Activated naive CD8-positive, alpha-beta T cell treated with anti-CD3 and anti-CD28 coated beads, Interleukin-2, amount 50 U/mL, for 24 hours (primary cell): ENCODE measurements at regions not wholly inside any gene's neighbourhood (a gene's known extent, or its start where the extent isn't known, plus 50 kb on each side); places are given as distances from the start of the nearest gene placed in this dataset.
A peak's percentile ranks its signal among the peaks of the same experiment; 100 is the strongest.

Experiments used
- ATAC-seq: fragments of 150-1000 bp; cut with Tn5 transposase; one replicate; pipeline ENCODE4 v1.10.0; 2021
- DNase-seq: peaks from one replicate; pipeline ENCODE4 v3.0.0; 2021
- H3K27ac Mint-ChIP-seq: one replicate; pipeline ENCODE4 v1.8.0; 2021; ENCODE audit warnings: mild to moderate bottlenecking, mixed read lengths
- H3K27me3 Mint-ChIP-seq: one replicate; pipeline ENCODE4 v1.8.0; 2021; ENCODE audit warnings: mixed read lengths
- H3K36me3 Mint-ChIP-seq: one replicate; pipeline ENCODE4 v1.8.0; 2021; ENCODE audit warnings: low read depth, mixed read lengths
- H3K4me1 Mint-ChIP-seq: one replicate; pipeline ENCODE4 v1.8.0; 2021; ENCODE audit warnings: mixed read lengths
- H3K4me3 Mint-ChIP-seq: one replicate; pipeline ENCODE4 v1.8.0; 2021; ENCODE audit warnings: mild to moderate bottlenecking, moderate library complexity, mixed read lengths
- H3K9me3 Mint-ChIP-seq: one replicate; pipeline ENCODE4 v1.8.0; 2021; ENCODE audit warnings: mixed read lengths

DNA sequence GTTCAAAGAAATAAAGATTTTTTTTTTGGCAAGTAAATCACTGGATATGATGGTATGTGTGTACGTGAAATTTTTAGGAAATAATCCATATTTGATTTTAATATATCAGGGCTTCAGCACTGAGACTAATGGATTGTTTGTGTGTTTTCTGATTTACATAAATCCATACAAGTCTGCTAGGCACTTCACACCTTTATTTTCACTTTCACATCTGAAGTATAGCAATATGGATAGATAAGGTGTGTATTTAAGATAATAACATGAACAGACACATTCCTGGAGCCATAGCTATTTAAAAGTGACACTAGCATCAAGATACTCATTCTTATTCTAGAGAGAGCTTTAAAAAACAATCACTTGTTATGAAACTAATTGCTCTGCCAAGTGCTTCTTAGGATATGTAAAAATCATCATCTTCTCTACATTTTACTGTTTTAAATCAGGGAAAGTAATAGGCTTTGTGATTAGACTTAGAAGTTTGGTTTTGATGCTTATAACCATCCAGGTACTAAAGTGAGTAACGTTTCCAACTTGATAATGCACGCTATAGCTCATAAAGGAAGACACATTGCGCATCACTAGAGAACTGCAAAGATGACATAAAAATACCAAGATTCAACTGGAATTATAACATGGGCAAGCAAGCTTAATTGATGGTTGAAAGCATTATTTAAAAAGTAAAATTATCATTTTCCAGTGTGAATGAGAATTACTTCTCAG lies 208.9 kb downstream of the ZEB2 start:
- Mint-ChIP-seq H3K27me3 (no peaks in the 10 kb centered on the region), H3K4me3 (no peak overlapping the region), H3K27ac (no peak overlapping the region), H3K4me1 (peaks cover 34% of the 10 kb centered on the region), H3K9me3 (peaks cover 41% of the 10 kb centered on the region), H3K36me3 (peaks cover 66% of the 10 kb centered on the region)
- no peak for DNase-seq
- ATAC-seq: no peak

GRCh38 chr2:144310484-144310883 lies 209.4 kb downstream of the ZEB2 start:
- DNase-seq: no peak
- Mint-ChIP-seq H3K27me3 (no peaks in the 10 kb centered on the region), H3K4me1 (peaks cover 37% of the 10 kb centered on the region), H3K9me3 (peaks cover 38% of the 10 kb centered on the region), H3K27ac (peak overlapping the region; percentile 10), H3K36me3 (peaks cover 65% of the 10 kb centered on the region), H3K4me3 (no peak overlapping the region)
- peak; percentile 24 for ATAC-seq

GRCh38 chr2:144307711-144308110 lies 212.2 kb downstream of the ZEB2 start:
- H3K36me3 Mint-ChIP-seq: peaks cover 51% of the 10 kb centered on the region
- no peak overlapping the region for H3K4me3 Mint-ChIP-seq
- peaks cover 43% of the 10 kb centered on the region for H3K4me1 Mint-ChIP-seq
- peaks cover 25% of the 10 kb centered on the region for H3K9me3 Mint-ChIP-seq
- DNase-seq: no peak
- no peak for ATAC-seq
- H3K27ac Mint-ChIP-seq: no peak overlapping the region
- H3K27me3 Mint-ChIP-seq: no peaks in the 10 kb centered on the region

GRCh38 chr2:144304202-144304601 lies 215.7 kb downstream of the ZEB2 start:
- Mint-ChIP-seq H3K4me3 (no peak overlapping the region), H3K27me3 (no peaks in the 10 kb centered on the region), H3K27ac (no peak overlapping the region), H3K36me3 (peaks cover 27% of the 10 kb centered on the region), H3K4me1 (peaks cover 23% of the 10 kb centered on the region), H3K9me3 (peaks cover 4% of the 10 kb centered on the region)
- DNase-seq: no peak
- ATAC-seq: no peak

GRCh38 chr2:144300632-144301031 lies 219.3 kb downstream of the ZEB2 start:
- no peak overlapping the region for H3K27ac Mint-ChIP-seq
- H3K9me3 Mint-ChIP-seq: no peaks in the 10 kb centered on the region

DNA sequence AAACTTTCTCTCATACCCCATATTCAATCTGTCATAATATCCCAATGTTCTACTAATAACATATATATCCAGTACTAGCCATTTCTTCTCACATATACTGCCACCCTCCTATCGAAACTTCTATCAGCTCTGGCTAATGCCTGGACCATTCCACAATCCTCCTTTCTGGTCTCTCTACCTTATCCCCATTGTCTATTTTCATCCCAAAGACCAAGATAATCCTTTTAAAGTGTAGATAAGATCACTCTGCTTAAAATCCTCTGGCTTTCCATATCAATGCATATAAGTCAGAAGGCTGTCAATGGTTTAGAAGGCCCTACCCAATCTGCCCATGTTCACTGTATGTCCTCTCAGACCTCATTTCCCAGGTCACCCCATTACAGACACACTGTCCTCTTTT lies 229.6 kb downstream of the ZEB2 start:
- Mint-ChIP-seq H3K27me3 (no peaks in the 10 kb centered on the region), H3K36me3 (peaks cover 17% of the 10 kb centered on the region), H3K27ac (no peak overlapping the region), H3K4me1 (peaks cover 6% of the 10 kb centered on the region), H3K4me3 (no peak overlapping the region), H3K9me3 (no peaks in the 10 kb centered on the region)
- ATAC-seq: no peak
- DNase-seq: no peak

More at GRCh38 chr2:144300632-144301031, 219.3 kb downstream of the ZEB2 start:
- no peak overlapping the region for H3K4me3 Mint-ChIP-seq
- H3K4me1 Mint-ChIP-seq: peaks cover 7% of the 10 kb centered on the region
- H3K36me3 Mint-ChIP-seq: peaks cover 9% of the 10 kb centered on the region
- DNase-seq: no peak
- H3K27me3 Mint-ChIP-seq: no peaks in the 10 kb centered on the region
- no peak for ATAC-seq

DNA sequence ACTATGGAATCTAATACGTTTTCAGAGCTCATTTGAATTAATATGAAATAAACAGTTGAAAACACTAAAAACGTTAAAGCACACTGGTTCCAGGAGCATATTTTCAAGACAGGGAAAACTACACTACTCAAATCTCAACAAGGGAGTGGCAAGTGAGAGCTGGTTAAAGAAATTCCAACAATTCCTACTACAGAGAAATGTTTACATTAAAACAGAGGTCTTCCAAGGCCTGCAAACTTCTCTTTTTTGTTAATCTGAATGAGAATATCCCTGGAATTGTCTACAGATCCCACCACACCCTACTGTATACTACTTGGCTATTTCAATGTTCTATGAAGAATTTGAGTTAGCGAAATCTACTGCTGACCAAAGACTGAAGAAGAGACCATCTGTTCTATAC lies 231.5 kb downstream of the ZEB2 start:
- no peak overlapping the region for H3K4me3 Mint-ChIP-seq
- peaks cover 12% of the 10 kb centered on the region for H3K36me3 Mint-ChIP-seq
- DNase-seq (no peak), ATAC-seq (no peak)
- H3K9me3 Mint-ChIP-seq: no peaks in the 10 kb centered on the region
- no peak overlapping the region for H3K27ac Mint-ChIP-seq
- peaks cover 6% of the 10 kb centered on the region for H3K4me1 Mint-ChIP-seq
- no peaks in the 10 kb centered on the region for H3K27me3 Mint-ChIP-seq

DNA sequence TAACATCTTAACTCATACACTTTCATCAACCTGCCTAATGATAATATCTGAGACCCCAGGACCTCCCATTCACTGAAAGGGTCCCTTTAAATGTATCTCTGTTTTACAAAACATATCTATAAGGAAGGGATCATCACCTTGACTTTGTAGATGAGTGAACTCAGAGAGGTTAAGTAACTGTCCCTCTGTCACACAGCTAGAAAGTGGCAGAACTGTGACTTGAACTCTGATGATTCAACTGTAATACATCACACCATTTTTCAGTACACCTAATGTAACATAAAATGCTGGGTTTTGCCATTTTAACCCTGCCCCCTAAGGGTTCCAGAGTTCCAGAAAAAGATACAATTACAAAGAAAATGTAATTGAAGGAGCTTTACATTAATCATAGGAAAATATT lies 234.6 kb downstream of the ZEB2 start:
- H3K36me3 Mint-ChIP-seq: peaks cover 7% of the 10 kb centered on the region
- ATAC-seq (no peak), DNase-seq (no peak)
- peaks cover 21% of the 10 kb centered on the region for H3K4me1 Mint-ChIP-seq
- no peaks in the 10 kb centered on the region for H3K27me3 Mint-ChIP-seq
- no peak overlapping the region for H3K4me3 Mint-ChIP-seq
- no peak overlapping the region for H3K27ac Mint-ChIP-seq
- H3K9me3 Mint-ChIP-seq: no peaks in the 10 kb centered on the region

DNA sequence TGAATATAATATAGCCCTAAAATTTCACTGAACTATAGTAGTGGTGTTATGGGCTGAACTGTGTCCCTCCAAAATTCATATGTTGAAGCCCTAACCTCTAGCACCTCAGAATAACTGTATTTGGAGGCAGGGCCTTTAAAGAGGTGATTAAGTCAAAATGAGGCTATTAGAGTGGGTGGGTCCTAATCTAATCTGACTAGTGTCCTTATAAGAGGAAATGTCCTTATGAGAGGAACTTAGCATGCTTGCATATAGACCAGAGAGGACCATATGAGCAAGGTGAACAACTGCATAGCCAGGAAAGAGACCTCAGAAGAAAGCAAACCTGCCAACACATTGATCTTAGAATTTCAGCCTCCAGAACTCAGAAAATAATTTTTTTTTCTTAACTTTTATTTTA lies 238.4 kb downstream of the ZEB2 start:
- peaks cover 49% of the 10 kb centered on the region for H3K4me1 Mint-ChIP-seq
- H3K9me3 Mint-ChIP-seq: no peaks in the 10 kb centered on the region
- ATAC-seq (no peak), DNase-seq (no peak)
- peaks cover 4% of the 10 kb centered on the region for H3K36me3 Mint-ChIP-seq
- no peak overlapping the region for H3K4me3 Mint-ChIP-seq
- no peak overlapping the region for H3K27ac Mint-ChIP-seq
- H3K27me3 Mint-ChIP-seq: no peaks in the 10 kb centered on the region

- peaks cover 4% of the 10 kb centered on the region for H3K36me3 Mint-ChIP-seq
- H3K9me3 Mint-ChIP-seq: no peaks in the 10 kb centered on the region
- ATAC-seq (no peak), DNase-seq (no peak)
- H3K27ac Mint-ChIP-seq: no peak overlapping the region
- no peaks in the 10 kb centered on the region for H3K27me3 Mint-ChIP-seq
- no peak overlapping the region for H3K4me3 Mint-ChIP-seq
- H3K4me1 Mint-ChIP-seq: peaks cover 43% of the 10 kb centered on the region
These were observed 239.9 kb downstream of the ZEB2 start for GRCh38 chr2:144280009-144280408.

DNA sequence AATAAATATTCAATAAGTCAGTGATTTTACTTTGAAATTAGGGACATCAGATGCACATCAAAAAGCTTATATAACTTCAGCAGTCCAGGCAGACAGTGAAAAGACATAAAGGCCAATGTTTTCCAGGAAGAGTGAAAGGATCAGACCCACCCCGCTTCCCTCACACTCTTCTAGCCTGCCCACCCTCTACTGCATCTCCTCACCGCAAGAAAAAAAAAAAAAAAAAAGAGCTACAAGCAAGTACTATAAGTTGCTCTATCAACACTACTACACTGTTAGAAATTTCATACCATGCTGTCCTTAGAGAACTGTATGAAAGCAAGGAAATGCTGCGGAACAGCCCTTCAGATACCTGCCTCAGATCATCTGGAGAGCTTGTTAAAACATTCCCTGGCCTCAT lies 240.8 kb downstream of the ZEB2 start:
- peaks cover 4% of the 10 kb centered on the region for H3K36me3 Mint-ChIP-seq
- no peak overlapping the region for H3K27ac Mint-ChIP-seq
- H3K27me3 Mint-ChIP-seq: no peaks in the 10 kb centered on the region
- no peak for ATAC-seq
- no peak overlapping the region for H3K4me3 Mint-ChIP-seq
- no peak for DNase-seq
- peaks cover 43% of the 10 kb centered on the region for H3K4me1 Mint-ChIP-seq
- no peaks in the 10 kb centered on the region for H3K9me3 Mint-ChIP-seq

DNA sequence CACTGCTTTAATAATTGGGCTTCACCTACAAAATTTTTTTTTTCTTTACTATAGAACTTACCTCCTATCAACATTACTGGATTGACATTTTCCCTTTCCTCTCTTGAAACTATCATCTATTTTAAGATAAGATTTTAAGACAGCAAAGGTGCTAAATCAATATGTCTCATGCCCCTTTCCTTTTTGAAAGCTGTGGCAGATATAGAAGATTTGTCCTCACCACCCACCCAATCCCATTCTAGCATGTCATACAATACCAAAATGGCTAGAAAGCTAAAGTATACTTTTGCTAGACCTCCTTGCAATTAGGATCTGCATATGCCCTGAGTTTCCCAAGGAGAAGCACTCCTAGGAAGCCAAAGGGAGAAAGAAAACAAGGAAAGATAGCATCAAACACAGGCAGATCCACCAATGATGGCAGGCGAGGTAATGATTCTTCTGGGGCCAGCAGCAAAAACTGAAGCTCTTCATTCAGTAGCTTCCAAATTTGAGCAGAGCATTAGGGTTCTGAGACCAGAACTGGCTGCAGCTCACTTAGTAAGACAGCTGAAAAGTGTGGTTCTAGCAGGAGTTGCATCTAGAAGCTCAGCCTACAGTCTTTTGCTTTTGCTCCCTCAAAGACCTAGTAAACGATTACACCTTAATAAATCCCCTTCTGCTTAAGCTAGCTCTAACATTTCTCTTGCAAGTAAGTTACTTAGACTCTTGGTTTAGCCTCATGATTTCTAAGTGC lies 242.1 kb downstream of the ZEB2 start:
- peaks cover 4% of the 10 kb centered on the region for H3K36me3 Mint-ChIP-seq
- H3K4me3 Mint-ChIP-seq: no peak overlapping the region
- no peak overlapping the region for H3K27ac Mint-ChIP-seq
- no peaks in the 10 kb centered on the region for H3K27me3 Mint-ChIP-seq
- DNase-seq: no peak
- H3K9me3 Mint-ChIP-seq: no peaks in the 10 kb centered on the region
- peaks cover 40% of the 10 kb centered on the region for H3K4me1 Mint-ChIP-seq
- no peak for ATAC-seq

DNA sequence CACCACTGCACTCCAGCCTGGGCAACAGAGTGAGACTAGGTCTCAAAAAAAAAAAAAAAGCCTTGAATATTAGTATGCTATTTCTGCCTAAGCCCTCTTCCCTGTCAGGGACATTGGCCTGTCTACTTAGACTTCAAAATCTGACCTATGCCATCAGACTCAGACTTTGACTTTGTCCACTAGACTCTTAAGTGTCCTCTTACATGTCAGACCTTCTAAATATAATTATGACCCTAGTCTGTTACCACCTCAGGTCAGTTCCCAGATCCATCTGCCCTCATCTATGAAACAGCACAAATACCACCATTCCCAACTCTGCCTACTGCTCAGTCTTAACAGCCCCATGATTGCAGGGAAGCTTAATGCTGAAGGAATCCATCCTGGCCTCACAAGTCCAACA lies 244.6 kb downstream of the ZEB2 start:
- no peaks in the 10 kb centered on the region for H3K27me3 Mint-ChIP-seq
- H3K4me1 Mint-ChIP-seq: peaks cover 35% of the 10 kb centered on the region
- H3K4me3 Mint-ChIP-seq: no peak overlapping the region
- ATAC-seq (no peak), DNase-seq (no peak)
- H3K27ac Mint-ChIP-seq: no peak overlapping the region
- H3K36me3 Mint-ChIP-seq: peaks cover 3% of the 10 kb centered on the region
- no peaks in the 10 kb centered on the region for H3K9me3 Mint-ChIP-seq

DNA sequence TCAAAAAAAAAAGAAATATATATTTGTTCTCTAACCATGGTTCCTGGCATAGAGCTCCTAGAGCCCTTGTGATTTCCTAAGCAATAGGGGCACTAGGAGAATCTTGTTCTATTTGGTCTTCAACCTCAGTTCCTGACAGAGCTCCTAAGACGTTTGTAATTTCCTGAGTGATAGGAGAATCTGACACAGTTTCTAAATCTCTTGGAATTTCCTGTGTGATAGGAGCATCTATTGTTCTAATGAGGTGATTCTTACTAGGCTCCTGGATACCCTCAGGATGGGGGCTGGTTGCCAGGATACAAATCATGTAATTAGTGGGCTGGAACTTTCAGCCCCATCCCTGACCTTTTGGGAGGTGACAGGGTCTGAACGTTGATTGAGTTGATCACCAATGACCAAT lies 245.8 kb downstream of the ZEB2 start:
- no peak for ATAC-seq
- peaks cover 3% of the 10 kb centered on the region for H3K36me3 Mint-ChIP-seq
- H3K4me3 Mint-ChIP-seq: no peak overlapping the region
- peaks cover 23% of the 10 kb centered on the region for H3K4me1 Mint-ChIP-seq
- DNase-seq: no peak
- no peak overlapping the region for H3K27ac Mint-ChIP-seq
- H3K27me3 Mint-ChIP-seq: no peaks in the 10 kb centered on the region
- no peaks in the 10 kb centered on the region for H3K9me3 Mint-ChIP-seq

- Mint-ChIP-seq H3K27ac (no peak overlapping the region), H3K36me3 (peaks cover 9% of the 10 kb centered on the region), H3K27me3 (no peaks in the 10 kb centered on the region), H3K4me1 (peaks cover 30% of the 10 kb centered on the region), H3K4me3 (no peak overlapping the region), H3K9me3 (peaks cover under 1% of the 10 kb centered on the region)
- DNase-seq: no peak
- no peak for ATAC-seq
These were observed 249.0 kb downstream of the ZEB2 start for GRCh38 chr2:144270951-144271350.
